Ascending aorta (tissue), 2 donors: ENCODE measurements at regions not wholly inside any gene's neighbourhood (a gene's known extent, or its start where the extent isn't known, plus 50 kb on each side); places are given as distances from the start of the nearest gene placed in this dataset.
"Not testable (repeated sequence)": the region's sequence is repeated elsewhere in the genome, so short reads cannot be mapped to it uniquely, and the experiment has no call there.

Source experiments
- DNase-seq, 2 donors: peaks; one replicate each; pipeline ENCODE4 v3.0.0-alpha.2; 2019; ENCODE audit warnings: low spot score in 2 of 2
- H3K27ac ChIP-seq, 2 donors: fragments of 200-600 bp; sonication (generic); one replicate each; pipeline ENCODE4 v1.5.1; 2016 to 2017; ENCODE audit warnings: mild to moderate bottlenecking in 1 of 2
- H3K27me3 ChIP-seq: fragments of 200-600 bp; sonication (generic); one replicate; pipeline ENCODE4 v1.5.1; 2017
- H3K36me3 ChIP-seq, 2 donors: fragments of 200-600 bp; sonication (generic); one replicate each; pipeline ENCODE4 v1.5.1; 2016
- H3K4me1 ChIP-seq, 2 donors: fragments of 200-600 bp; sonication (generic); one replicate each; pipeline ENCODE4 v1.5.1; 2016 to 2017; ENCODE audit warnings: mild to moderate bottlenecking in 1 of 2
- H3K4me3 ChIP-seq, 2 donors: fragments of 200-600 bp; sonication (generic); one replicate each; pipeline ENCODE4 v1.5.1; 2016 to 2017; ENCODE audit warnings: mild to moderate bottlenecking in 1 of 2
- H3K9me3 ChIP-seq, 2 donors: fragments of 200-600 bp; sonication (generic); one replicate each; pipeline ENCODE4 v1.5.1; 2016
- CTCF ChIP-seq, 3 experiments: fragments of 200-600 bp in 2 of 3; fragments of 450-650 bp in 1 of 3; sonication (generic) in 2 of 3; IDR thresholded peaks; one replicate each; pipeline ENCODE4 v1.5.1; 2016 to 2019; ENCODE audit warnings: antibody characterized with exemption in 3 of 3, mild to moderate bottlenecking in 1 of 3, moderate library complexity in 1 of 3
- intact Hi-C: fragments of 100-400 bp; cut with DNase I; formaldehyde crosslinking; loops from one replicate; pipeline ENCODE4 v1.15.1; 2023

DNA sequence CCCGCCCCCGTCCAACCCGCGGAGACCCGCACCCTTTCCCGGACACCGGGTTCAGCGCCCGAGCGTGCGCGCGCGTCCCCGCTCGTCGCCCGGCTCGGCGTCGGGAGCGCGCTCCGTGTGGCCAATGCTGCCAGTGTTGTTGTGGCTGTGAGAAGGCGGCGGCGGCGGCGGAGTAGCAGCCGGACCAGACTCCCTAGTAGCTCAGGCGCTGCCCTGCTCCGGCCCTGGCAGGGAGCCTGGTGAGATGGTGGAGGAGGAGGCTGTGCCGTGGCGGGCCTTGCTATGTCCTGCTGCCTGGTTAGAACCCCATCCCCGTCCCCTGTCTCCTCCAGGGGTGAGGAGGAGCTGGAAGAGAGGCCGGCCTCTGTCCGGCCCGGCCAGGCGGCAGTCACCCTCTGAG, 553.2 kb downstream of the TUBA3C start:
- intact Hi-C loops: no loop called here
- H3K27ac ChIP-seq: no peak overlapping the region
- no peak for DNase-seq
- TF ChIP-seq CTCF (IDR thresholded peaks at IDR 0.05): no peak
- no peaks in the 10 kb centered on the region for H3K9me3 ChIP-seq
- H3K36me3 ChIP-seq: no peaks in the 10 kb centered on the region
- H3K4me1 ChIP-seq: no peaks in the 10 kb centered on the region
- H3K27me3 ChIP-seq: no peaks in the 10 kb centered on the region
- H3K4me3 ChIP-seq: no peak overlapping the region

DNA sequence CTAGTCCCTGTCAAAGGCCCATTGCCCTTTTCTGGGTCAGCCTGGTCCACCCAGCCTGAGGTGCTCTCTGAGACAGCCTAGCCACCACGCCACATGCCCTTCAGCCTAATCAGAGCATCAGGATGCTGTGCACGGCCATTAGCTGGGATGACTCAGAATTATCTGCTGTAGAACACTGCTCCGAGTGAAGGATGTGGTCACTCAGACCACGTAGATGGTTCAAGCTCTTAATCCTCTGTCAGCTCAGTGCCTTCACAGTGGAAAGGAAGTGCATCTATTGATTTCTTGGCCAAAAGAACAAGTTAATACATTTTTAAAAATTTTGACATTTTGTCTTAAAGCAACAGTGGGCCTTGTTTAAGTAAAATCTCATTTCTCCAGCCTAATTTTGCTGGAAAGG, 557.6 kb downstream of the TUBA3C start:
- H3K27ac ChIP-seq, H3K4me1 ChIP-seq, H3K4me3 ChIP-seq, DNase-seq, intact Hi-C loops, H3K9me3 ChIP-seq, H3K36me3 ChIP-seq, H3K27me3 ChIP-seq: not testable (repeated sequence)

DNA sequence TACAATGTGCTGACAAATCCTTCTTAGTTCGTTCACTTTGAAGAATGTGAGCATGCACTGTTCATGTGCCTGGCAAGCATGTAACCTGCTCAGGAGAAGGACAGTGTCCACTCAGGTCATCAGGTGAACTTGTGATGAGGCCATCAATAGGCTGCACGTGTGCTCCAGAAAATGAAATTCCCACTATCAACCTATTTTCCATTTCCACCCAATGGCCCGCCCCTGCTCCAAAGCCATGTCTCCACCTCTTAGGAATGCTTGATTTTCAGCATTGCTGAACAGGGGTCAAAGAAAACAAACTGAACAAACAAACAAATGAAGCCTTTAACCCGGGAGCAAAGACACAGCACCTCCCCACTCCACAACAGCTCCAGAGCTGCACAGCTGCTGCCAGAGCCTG, 563.2 kb downstream of the TUBA3C start:
- H3K36me3 ChIP-seq, H3K4me3 ChIP-seq, H3K27ac ChIP-seq, H3K4me1 ChIP-seq, H3K9me3 ChIP-seq, DNase-seq, intact Hi-C loops, H3K27me3 ChIP-seq: not testable (repeated sequence)

DNA sequence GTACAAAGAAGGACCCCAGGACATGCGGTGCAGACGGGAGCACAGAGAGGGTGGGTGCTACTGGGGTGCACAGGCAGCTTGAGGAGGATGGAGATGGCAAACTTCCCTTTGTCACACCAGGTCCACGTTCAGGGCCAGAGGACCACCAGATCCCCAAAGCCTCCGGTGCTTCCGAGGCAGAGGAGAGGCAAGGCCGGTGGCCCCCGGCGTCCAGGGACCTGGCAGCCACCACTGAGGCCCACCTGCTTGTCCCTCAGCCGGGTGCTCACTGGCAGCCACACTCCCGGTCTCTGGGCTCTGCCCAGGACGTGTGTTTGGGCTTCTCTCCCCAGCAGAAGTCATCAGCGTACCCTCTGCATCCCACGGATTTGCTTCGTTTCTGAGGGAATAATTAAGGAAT, 571.1 kb downstream of the TUBA3C start:
- H3K27ac ChIP-seq, H3K4me3 ChIP-seq, DNase-seq, H3K9me3 ChIP-seq, intact Hi-C loops, H3K4me1 ChIP-seq, H3K27me3 ChIP-seq, H3K36me3 ChIP-seq: not testable (repeated sequence)

DNA sequence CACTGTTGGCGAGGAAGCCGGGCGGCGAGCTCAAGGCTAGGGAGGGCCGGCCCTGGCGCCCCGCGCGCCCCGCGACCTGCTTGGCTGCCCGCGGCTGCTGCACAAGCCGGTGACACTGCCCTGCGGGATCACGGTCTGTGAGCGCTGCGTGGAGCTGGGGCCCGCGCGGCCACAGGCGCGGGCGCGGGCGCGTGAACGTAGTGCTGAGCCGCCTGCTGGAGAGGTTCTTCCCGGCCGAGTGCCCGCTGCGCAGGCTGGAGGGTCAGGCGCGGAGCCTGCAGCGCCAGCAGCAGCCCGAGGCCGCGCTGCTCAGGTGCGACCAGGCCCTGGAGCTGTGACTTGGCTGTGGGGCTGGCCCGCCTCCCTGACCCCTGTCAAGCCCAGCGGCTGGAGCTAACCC, 572.3 kb downstream of the TUBA3C start:
- H3K27ac ChIP-seq, DNase-seq, H3K4me1 ChIP-seq, H3K4me3 ChIP-seq, H3K9me3 ChIP-seq, H3K36me3 ChIP-seq, intact Hi-C loops, H3K27me3 ChIP-seq: not testable (repeated sequence)

DNA sequence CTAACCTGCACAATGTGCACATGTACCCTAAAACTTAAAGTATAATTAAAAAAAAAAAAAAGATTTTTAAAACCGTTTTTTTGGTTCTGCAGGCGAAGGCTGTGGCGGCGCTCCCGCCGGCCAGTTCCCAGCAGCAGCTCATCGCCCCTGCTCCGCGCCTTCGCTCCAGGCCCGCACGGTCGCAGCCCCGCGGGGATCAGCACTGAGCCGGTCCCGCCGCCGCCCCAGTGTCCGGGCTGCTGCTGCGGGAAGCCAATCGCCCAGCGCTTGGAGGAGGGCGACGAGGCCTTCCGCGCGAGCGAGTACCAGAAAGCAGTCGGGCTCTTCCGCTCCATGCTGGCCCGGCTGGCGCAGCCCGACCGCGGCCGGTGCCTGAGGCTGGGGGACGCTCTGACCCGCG, 572.8 kb downstream of the TUBA3C start:
- intact Hi-C loops, H3K4me3 ChIP-seq, H3K9me3 ChIP-seq, H3K4me1 ChIP-seq, DNase-seq, H3K27ac ChIP-seq, H3K36me3 ChIP-seq, H3K27me3 ChIP-seq: not testable (repeated sequence)

- H3K4me3 ChIP-seq, H3K27me3 ChIP-seq, H3K4me1 ChIP-seq, intact Hi-C loops, DNase-seq, H3K36me3 ChIP-seq, H3K27ac ChIP-seq, H3K9me3 ChIP-seq: not testable (repeated sequence)
Observed at GRCh38 chr13:18600366-18600765, 581.3 kb downstream of the TUBA3C start.

DNA sequence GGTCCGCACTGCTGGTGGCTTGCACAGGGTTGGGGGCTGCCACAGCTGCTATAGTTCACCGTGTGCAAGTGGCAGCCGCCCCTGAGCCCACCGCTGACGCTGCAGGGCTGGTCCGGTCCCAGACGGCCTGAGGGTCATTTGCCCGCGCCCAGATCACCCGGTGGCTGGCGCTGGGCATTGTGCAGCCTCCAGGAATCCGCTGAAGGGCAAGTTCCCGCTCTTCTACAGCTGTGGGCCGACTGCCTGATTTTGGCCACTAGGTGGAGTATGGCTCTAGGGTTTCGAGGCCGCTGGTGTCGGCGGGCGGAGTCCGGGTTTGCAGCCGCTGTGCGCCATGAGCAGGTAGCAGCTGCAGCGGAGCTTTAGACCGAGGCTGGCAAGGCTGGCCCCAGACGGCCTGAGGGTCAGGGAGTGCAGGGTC, 581.8 kb downstream of the TUBA3C start:
- H3K4me1 ChIP-seq, H3K9me3 ChIP-seq, H3K27ac ChIP-seq, H3K36me3 ChIP-seq, H3K27me3 ChIP-seq, intact Hi-C loops, DNase-seq, H3K4me3 ChIP-seq: not testable (repeated sequence)

- H3K9me3 ChIP-seq, H3K27me3 ChIP-seq, H3K4me1 ChIP-seq, H3K27ac ChIP-seq, intact Hi-C loops, H3K36me3 ChIP-seq, H3K4me3 ChIP-seq, DNase-seq: not testable (repeated sequence)
Observed at GRCh38 chr13:18598543-18598942, 583.1 kb downstream of the TUBA3C start.

DNA sequence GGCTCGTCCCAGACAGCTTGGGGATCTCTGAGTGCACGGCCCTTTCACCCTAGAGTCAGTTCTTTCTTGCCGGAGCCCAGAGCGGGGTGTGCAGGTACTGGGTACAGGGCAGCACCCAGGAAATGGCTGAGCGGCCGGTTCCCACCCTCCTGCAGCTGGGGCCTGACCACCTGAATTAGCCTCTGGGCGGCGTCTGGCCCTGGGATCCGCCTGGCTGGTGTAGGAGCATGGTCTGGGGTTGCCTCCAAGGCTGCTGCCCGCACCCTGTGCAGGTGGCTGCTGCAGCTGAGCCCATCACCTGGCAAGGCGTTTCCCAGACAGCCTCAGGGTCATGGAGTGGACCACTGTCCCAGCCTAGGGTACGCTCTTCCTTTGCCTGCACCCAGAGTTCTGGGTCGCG, 583.7 kb downstream of the TUBA3C start:
- H3K27me3 ChIP-seq, H3K4me1 ChIP-seq, intact Hi-C loops, H3K27ac ChIP-seq, H3K9me3 ChIP-seq, DNase-seq, H3K4me3 ChIP-seq, H3K36me3 ChIP-seq: not testable (repeated sequence)

DNA sequence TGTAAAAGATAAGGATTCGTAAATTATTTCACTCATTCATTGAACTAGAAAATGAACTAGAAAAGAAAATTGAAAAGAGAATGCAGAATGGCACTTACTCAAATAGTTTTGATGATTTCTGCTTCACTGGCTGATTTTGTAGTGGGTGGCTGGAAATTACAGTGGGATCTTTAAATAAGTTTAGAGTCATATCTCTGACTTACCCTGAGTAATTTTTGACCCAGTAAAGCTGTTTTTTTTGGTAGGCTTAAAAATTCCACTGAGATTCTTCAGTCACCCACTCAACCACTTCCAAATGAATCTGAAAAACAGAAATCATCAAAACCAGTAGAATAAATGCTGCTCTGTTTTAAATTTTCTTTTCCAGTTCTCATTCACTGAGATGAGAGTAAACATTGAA, 604.5 kb downstream of the TUBA3C start:
- H3K4me1 ChIP-seq, DNase-seq, H3K27ac ChIP-seq, H3K36me3 ChIP-seq, H3K9me3 ChIP-seq, intact Hi-C loops, H3K27me3 ChIP-seq, H3K4me3 ChIP-seq: not testable (repeated sequence)

DNA sequence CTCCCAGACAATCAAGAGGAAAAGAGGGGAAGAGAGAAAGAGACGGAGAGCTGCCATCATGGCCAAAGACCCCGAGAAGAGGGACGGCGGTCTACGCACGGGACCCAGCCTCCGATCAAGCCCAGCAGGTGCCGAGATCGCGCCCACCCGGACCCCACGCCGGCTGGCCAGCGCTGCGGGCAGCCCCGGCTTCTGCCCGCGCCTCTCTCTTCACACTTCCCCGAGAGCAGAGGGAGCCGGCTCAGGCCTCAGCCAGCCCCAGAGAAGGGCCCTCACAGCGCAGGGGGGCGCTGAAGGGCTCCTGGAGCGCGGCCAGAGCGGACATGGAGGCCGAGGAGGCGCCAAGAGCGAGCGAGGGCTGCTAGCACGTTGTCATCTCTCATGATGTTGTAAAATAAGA, 613.7 kb downstream of the TUBA3C start:
- H3K4me1 ChIP-seq, DNase-seq, intact Hi-C loops: not testable (repeated sequence)

More for the DNA sequence above, 613.7 kb downstream of the TUBA3C start:
- H3K27ac ChIP-seq, H3K36me3 ChIP-seq, H3K9me3 ChIP-seq, H3K4me3 ChIP-seq, H3K27me3 ChIP-seq: not testable (repeated sequence)
